H1 (cell line): ENCODE measurements at regions not wholly inside any gene's neighbourhood (a gene's known extent, or its start where the extent isn't known, plus 50 kb on each side); places are given as distances from the start of the nearest gene placed in this dataset.

Experiments
- CTCF ChIA-PET: fragments of 300-600 bp; sonication (Branson Sonifier 250); formaldehyde crosslinking; loops from one replicate; lab custom pipeline; 2021; ENCODE audit not compliant: partially characterized antibody; lab: Charles Lee
- POLR2A ChIA-PET: fragments of 300-600 bp; sonication (Branson Sonifier 250); formaldehyde crosslinking; loops from one replicate; lab custom pipeline; 2021; ENCODE audit warnings: inconsistent platforms; ENCODE audit not compliant: partially characterized antibody; lab: Charles Lee
- DNase-seq, 2 experiments: peaks; one replicate each; pipeline versions ENCODE4 v3.0.0 to v3.0.0-alpha.2; 2010 to 2022; ENCODE audit warnings: low spot score in 2 of 2, low read depth in 1 of 2, mixed read lengths in 1 of 2
- FAIRE-seq: peaks from 2 replicates; lab custom pipeline; 2011; peaks lifted over from hg19 to GRCh38; lab: Jason Lieb, UNC
- H2AFZ ChIP-seq: 2 replicates; pipeline ENCODE4 v1.8.1; 2012; ENCODE audit warnings: low read length, inconsistent platforms
- H2AK5ac ChIP-seq: 2 replicates; pipeline ENCODE4 v1.6.1; 2013; ENCODE audit warnings: low read depth, low read length
- H2BK120ac ChIP-seq: replicated peaks from 2 replicates; pipeline ENCODE3; 2013; ENCODE audit warnings: low read depth, low read length, inconsistent platforms
- H2BK12ac ChIP-seq: 2 replicates; pipeline ENCODE4 v1.6.1; 2013; ENCODE audit warnings: low read depth, low read length
- H2BK15ac ChIP-seq: 2 replicates; pipeline ENCODE4 v1.6.1; 2013; ENCODE audit warnings: low read length
- H2BK20ac ChIP-seq: 2 replicates; pipeline ENCODE4 v1.6.1; 2013; ENCODE audit warnings: low read length
- H2BK5ac ChIP-seq: 2 replicates; pipeline ENCODE4 v1.6.1; 2013; ENCODE audit warnings: low read depth, low read length
- H3K14ac ChIP-seq: 2 replicates; pipeline ENCODE4 v1.6.1; 2013; ENCODE audit warnings: inconsistent platforms; ENCODE audit not compliant: insufficient read length
- H3K18ac ChIP-seq: 2 replicates; pipeline ENCODE4 v1.6.1; 2013; ENCODE audit warnings: low read length; ENCODE audit errors: extremely low read depth
- H3K23ac ChIP-seq: 2 replicates; pipeline ENCODE4 v1.6.1; 2013; ENCODE audit warnings: inconsistent platforms; ENCODE audit not compliant: insufficient read length
- H3K23me2 ChIP-seq: 2 replicates; pipeline ENCODE4 v1.6.1; 2013; ENCODE audit warnings: low read depth, low read length
- H3K27ac ChIP-seq: 2 replicates; pipeline ENCODE4 v1.6.1; 2011; ENCODE audit warnings: low read depth, low read length, inconsistent platforms
- H3K27me3 ChIP-seq, 4 experiments: replicated peaks in 1 of 4; 1 replicate in 1 of 4; 2 replicates in 3 of 4; pipeline versions ENCODE4 v1.6.1 to v1.8.1; 2011 to 2013; ENCODE audit warnings: low read length in 3 of 4, mild to moderate bottlenecking in 3 of 4, inconsistent platforms in 2 of 4, mixed read lengths in 2 of 4, moderate library complexity in 1 of 4; ENCODE audit not compliant: control insufficient read depth in 3 of 4, insufficient read depth in 3 of 4; ENCODE audit errors: extremely low read depth in 1 of 4
- H3K36me3 ChIP-seq, 4 experiments: 2 replicates each; pipeline versions ENCODE4 v1.6.1 to v1.8.1; 2011 to 2013; ENCODE audit warnings: mild to moderate bottlenecking in 4 of 4, low read length in 3 of 4, moderate library complexity in 2 of 4, control low read depth in 1 of 4, inconsistent platforms in 1 of 4; ENCODE audit not compliant: insufficient read depth in 4 of 4, control insufficient read depth in 2 of 4
- H3K4ac ChIP-seq: replicated peaks from 2 replicates; pipeline ENCODE3; 2013; ENCODE audit warnings: low read length, low read depth, mixed read lengths, inconsistent platforms; ENCODE audit not compliant: insufficient read length
- H3K4me1 ChIP-seq, 4 experiments: replicated peaks in 1 of 4; 1 replicate in 1 of 4; 2 replicates in 3 of 4; pipeline versions ENCODE4 v1.6.1 to v1.8.1; 2011 to 2013; ENCODE audit warnings: low read length in 3 of 4, inconsistent platforms in 2 of 4, mixed read lengths in 1 of 4; ENCODE audit not compliant: insufficient read depth in 4 of 4, control insufficient read depth in 3 of 4
- H3K4me2 ChIP-seq, 2 experiments: 2 replicates each; pipeline versions ENCODE4 v1.6.1 to v1.8.1; 2011 to 2013; ENCODE audit warnings: low read depth in 2 of 2, low read length in 2 of 2, control low read depth in 1 of 2, inconsistent platforms in 1 of 2, mild to moderate bottlenecking in 1 of 2; ENCODE audit not compliant: insufficient read depth in 1 of 2
- H3K4me3 ChIP-seq, 4 experiments: fragments of 200-600, 300-600 bp in 1 of 4; sonication (generic), shearing (Covaris generic), sonication (Bioruptor Twin) in 1 of 4; 2 replicates each; pipeline versions ENCODE4 v1.5.1 to v1.8.1; 2011 to 2016; ENCODE audit warnings: low read length in 4 of 4, low read depth in 3 of 4, control low read depth in 2 of 4, inconsistent platforms in 2 of 4, mild to moderate bottlenecking in 2 of 4, mixed read lengths in 1 of 4, moderate library complexity in 1 of 4; ENCODE audit not compliant: insufficient read depth in 2 of 4; ENCODE audit errors: extremely low read depth in 1 of 4
- H3K56ac ChIP-seq: replicated peaks from 2 replicates; pipeline ENCODE3; 2013; ENCODE audit warnings: low read depth, mild to moderate bottlenecking, mixed read lengths, low read length, inconsistent platforms; ENCODE audit not compliant: insufficient read length
- H3K79me1 ChIP-seq: 2 replicates; pipeline ENCODE4 v1.6.1; 2013; ENCODE audit warnings: low read depth, low read length, control low read depth
- H3K79me2 ChIP-seq, 2 experiments: 2 replicates each; pipeline versions ENCODE4 v1.6.1 to v1.8.1; 2012 to 2013; ENCODE audit warnings: low read length in 2 of 2, mild to moderate bottlenecking in 2 of 2, inconsistent platforms in 1 of 2; ENCODE audit not compliant: insufficient read depth in 2 of 2, control insufficient read depth in 1 of 2
- H3K9ac ChIP-seq, 4 experiments: replicated peaks in 1 of 4; 1 replicate in 1 of 4; 2 replicates in 3 of 4; pipeline versions ENCODE4 v1.6.1 to v1.8.1; 2011 to 2013; ENCODE audit warnings: low read depth in 3 of 4, low read length in 3 of 4, control low read depth in 2 of 4, mild to moderate bottlenecking in 2 of 4, moderate library complexity in 2 of 4, inconsistent platforms in 1 of 4; ENCODE audit errors: extremely low read depth in 1 of 4
- H3K9me3 ChIP-seq, 2 experiments: 2 replicates each; pipeline versions ENCODE4 v1.6.1 to v1.8.1; 2012 to 2013; ENCODE audit warnings: mild to moderate bottlenecking in 2 of 2, moderate library complexity in 2 of 2, control low read depth in 1 of 2, inconsistent platforms in 1 of 2, low read depth in 1 of 2, low read length in 1 of 2, mixed read lengths in 1 of 2; ENCODE audit not compliant: insufficient read depth in 2 of 2
- H4K20me1 ChIP-seq, 2 experiments: replicated peaks in 1 of 2; 2 replicates each; pipeline versions ENCODE3 to v1.8.1; 2011 to 2013; ENCODE audit warnings: inconsistent platforms in 2 of 2, low read length in 2 of 2, mild to moderate bottlenecking in 1 of 2; ENCODE audit not compliant: insufficient read depth in 2 of 2, control insufficient read depth in 1 of 2
- H4K5ac ChIP-seq: 2 replicates; pipeline ENCODE4 v1.6.1; 2013; ENCODE audit warnings: low read length, low read depth, mixed read lengths, inconsistent platforms; ENCODE audit not compliant: insufficient read length
- H4K8ac ChIP-seq: 2 replicates; pipeline ENCODE4 v1.8.0; 2013; ENCODE audit warnings: mild to moderate bottlenecking, moderate library complexity, low read length, inconsistent platforms; ENCODE audit not compliant: insufficient read depth; ENCODE audit errors: extremely low read depth
- H4K91ac ChIP-seq: replicated peaks from 2 replicates; pipeline ENCODE3; 2013; ENCODE audit warnings: low read length, mixed read lengths, inconsistent platforms; ENCODE audit not compliant: insufficient read length
- ASH2L ChIP-seq: fragments of 200-600, 300-600 bp; sonication (generic); IDR thresholded peaks from one replicate; pipeline ENCODE4 v1.7.1; 2017; ENCODE audit warnings: low read length
- CBX5 ChIP-seq: fragments of 300-800, 300-1000 bp; sonication (generic); IDR thresholded peaks from 2 replicates; pipeline ENCODE4 v1.7.1; 2016; ENCODE audit warnings: antibody characterized with exemption, low read length, low read depth
- CEBPB ChIP-seq: IDR thresholded peaks from 2 replicates; pipeline ENCODE4 v1.6.1; 2012; ENCODE audit warnings: low read depth, low read length
- CHD2 ChIP-seq: IDR thresholded peaks from 2 replicates; pipeline ENCODE4 v1.6.1; 2012; ENCODE audit warnings: low read length, improper control_type of control experiment
- KDM1A ChIP-seq: fragments of 200-600, 300-600 bp; sonication (generic); IDR thresholded peaks from 2 replicates; pipeline ENCODE4 v1.7.1; 2016; ENCODE audit warnings: mild to moderate bottlenecking, low read length, borderline replicate concordance
- KDM4A ChIP-seq: IDR thresholded peaks from one replicate; pipeline ENCODE4 v1.7.1; 2012; ENCODE audit warnings: low read depth, mild to moderate bottlenecking, moderate library complexity, low read length, inconsistent platforms; ENCODE audit not compliant: severe bottlenecking
- POLR2AphosphoS5 ChIP-seq: IDR thresholded peaks from 2 replicates; pipeline ENCODE4 v1.6.1; 2011; ENCODE audit warnings: low read depth, low read length
- RFX5 ChIP-seq: IDR thresholded peaks from 2 replicates; pipeline ENCODE4 v1.6.1; 2011; ENCODE audit warnings: low read depth, low read length, improper control_type of control experiment, borderline replicate concordance
- RNF2 ChIP-seq: fragments of 200-900, 300-1000 bp; sonication (generic); IDR thresholded peaks from 2 replicates; pipeline ENCODE4 v1.7.1; 2016; ENCODE audit warnings: borderline replicate concordance, low read depth, mild to moderate bottlenecking, antibody characterized with exemption, low read length; ENCODE audit not compliant: poor library complexity, severe bottlenecking; ENCODE audit errors: missing control alignments
- SIN3A ChIP-seq, 2 experiments: IDR thresholded peaks in 1 of 2; conservative IDR thresholded peaks in 1 of 2; 2 replicates each; pipeline ENCODE4 v1.6.1; 2011 to 2012; ENCODE audit warnings: low read length in 2 of 2, improper control_type of control experiment in 1 of 2, low read depth in 1 of 2, mild to moderate bottlenecking in 1 of 2
- SP1 ChIP-seq: IDR thresholded peaks from 2 replicates; pipeline ENCODE4 v1.6.1; 2011; ENCODE audit warnings: low read depth, low read length
- ZNF274 ChIP-seq: IDR thresholded peaks from 2 replicates; pipeline ENCODE4 v1.7.0; 2012; ENCODE audit warnings: low read length, borderline replicate concordance; ENCODE audit errors: extremely low read depth
- WGBS, 2 experiments: shearing (Covaris generic) in 1 of 2; methylation state at CpG; one replicate each; pipeline versions ENCODE4 v1.1.6 to v1.1.7; 2013 to 2015; ENCODE audit warnings: low lambda C conversion rate in 2 of 2, mixed read lengths in 2 of 2, inconsistent platforms in 1 of 2, low coverage in 1 of 2, missing lambda C conversion rate in 1 of 2; ENCODE audit not compliant: insufficient replicate concordance in 2 of 2, insufficient coverage in 1 of 2, insufficient read length in 1 of 2; ENCODE audit errors: extremely low coverage in 1 of 2, missing lambda C conversion rate in 1 of 2; 5-methylcytosine and 5-hydroxymethylcytosine counted together
- TF ChIP-seq, protein P1 (sequence below): IDR thresholded peaks from 2 replicates; pipeline ENCODE4 v1.6.1; 2012; ENCODE audit warnings: inconsistent platforms

DNA sequence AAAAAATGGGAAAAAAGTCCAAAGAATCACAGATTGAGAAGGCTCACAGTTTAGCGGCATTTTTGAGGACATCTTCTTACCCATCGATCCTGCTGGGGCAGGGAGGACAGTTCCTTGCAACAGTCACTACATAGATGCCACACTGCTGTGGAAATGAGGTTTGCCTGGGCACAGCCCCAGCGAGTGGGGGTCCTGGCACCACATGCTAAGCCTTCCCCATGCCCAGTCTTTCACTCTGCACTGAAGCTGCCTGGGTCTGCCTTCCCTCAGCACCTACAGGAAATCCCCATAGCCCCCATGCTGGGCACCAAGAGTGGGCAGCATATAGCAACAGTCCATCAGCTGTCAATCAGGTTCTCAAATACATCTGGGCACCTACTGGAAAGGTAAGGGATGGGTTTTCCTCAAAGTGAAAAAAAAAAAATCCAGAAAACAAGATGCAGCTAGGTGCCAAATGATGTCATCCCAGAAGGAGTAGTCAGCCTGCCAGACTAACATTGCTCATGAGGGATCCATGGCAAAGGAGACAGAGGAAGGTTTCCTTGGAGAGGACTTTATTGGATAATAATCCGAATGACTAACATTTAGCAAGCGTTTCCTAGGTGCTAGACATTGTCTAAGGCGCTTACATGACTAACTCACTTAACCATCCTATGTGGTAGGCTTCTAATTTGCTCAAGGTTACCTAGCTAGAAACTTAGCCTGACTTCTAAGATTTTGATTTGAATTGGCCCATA, 125.7 kb upstream of the CXCL12 start:
- Histone ChIP-seq H3K4me1 (no peaks in the 10 kb centered on the region), H4K20me1 (no peaks in the 10 kb centered on the region), H3K18ac (no peak overlapping the region), H2BK120ac (no peak overlapping the region), H3K4ac (no peak overlapping the region), H3K9me3 (no peaks in the 10 kb centered on the region), H2AK5ac (no peak overlapping the region), H3K9ac (no peak overlapping the region), H3K4me3 (no peak overlapping the region), H3K56ac (no peak overlapping the region), H3K79me2 (no peaks in the 10 kb centered on the region), H4K5ac (no peak overlapping the region), H3K14ac (no peak overlapping the region), H3K27me3 (peaks cover 0 to 2% (median 0%) of the 10 kb centered on the region in 4 experiments; a peak in 1 of 7 replicates), H2BK12ac (no peak overlapping the region), H3K23ac (no peak overlapping the region), H4K8ac (no peak overlapping the region), H3K4me2 (no peak overlapping the region), H3K23me2 (no peaks in the 10 kb centered on the region; the same call in 1 of the 2 replicates), H3K27ac (no peak overlapping the region), H2AFZ (no peak overlapping the region), H3K36me3 (no peaks in the 10 kb centered on the region), H2BK5ac (no peak overlapping the region), H3K79me1 (no peaks in the 10 kb centered on the region), H2BK20ac (no peak overlapping the region), H2BK15ac (no peak overlapping the region), H4K91ac (no peak overlapping the region)
- FAIRE-seq (no peak), DNase-seq (no peak)
- WGBS, 2 experiments, result 75% methylated on average over 6 of the region's 6 CpGs; no CpG with 5 or more reads in 1 of the 2 experiments
- ChIA-PET CTCF (interaction anchor here (0.9 kb wide), 1 partner anchor 196 kb away, joined by 3 read pairs; no protein-coding TSS in a partner anchor), POLR2A (no interaction called here)
- TF ChIP-seq RNF2 (no peak), CHD2 (no peak), KDM4A (no peak), KDM1A (no peak), CBX5 (no peak), RFX5 (no peak), POLR2AphosphoS5 (no peak), CEBPB (no peak), ASH2L (no peak), SIN3A (conservative IDR thresholded peaks at IDR 0.05 in 1 of 2, IDR thresholded peaks at IDR 0.05 in 1 of 2; ENCODE audit: low read depth in 1 of 2, low read length in 2 of 2) (no peak), ZNF274 (no peak), SP1 (no peak)
- TF ChIP-seq, protein P1, sequence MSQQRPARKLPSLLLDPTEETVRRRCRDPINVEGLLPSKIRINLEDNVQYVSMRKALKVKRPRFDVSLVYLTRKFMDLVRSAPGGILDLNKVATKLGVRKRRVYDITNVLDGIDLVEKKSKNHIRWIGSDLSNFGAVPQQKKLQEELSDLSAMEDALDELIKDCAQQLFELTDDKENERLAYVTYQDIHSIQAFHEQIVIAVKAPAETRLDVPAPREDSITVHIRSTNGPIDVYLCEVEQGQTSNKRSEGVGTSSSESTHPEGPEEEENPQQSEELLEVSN, result no peak
